SKM-1 (cell line): ENCODE measurements at regions not wholly inside any gene's neighbourhood (a gene's known extent, or its start where the extent isn't known, plus 50 kb on each side); places are given as distances from the start of the nearest gene placed in this dataset.

Experiments used
- DNase-seq: peaks from one replicate; lab custom pipeline; 2025; ENCODE audit not compliant: unreplicated experiment; lab: John Stamatoyannopoulos, UW

DNA sequence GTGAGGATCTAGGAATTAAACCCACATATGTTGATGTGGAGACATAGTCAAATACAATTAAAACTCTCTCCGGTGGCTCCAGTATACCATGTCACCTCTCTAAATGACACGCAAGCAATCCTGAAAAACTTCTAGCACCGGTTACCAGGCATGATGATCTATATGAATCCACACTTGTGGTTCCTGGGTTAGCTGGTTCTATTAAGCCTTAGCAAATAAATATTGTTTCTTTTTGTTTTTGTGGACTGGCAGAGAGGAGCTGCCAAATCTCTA, 104.8 kb downstream of the SEC61B start:
- DNase-seq = no peak

- DNase-seq = no peak
Observed at GRCh38 chr9:99327667-99328066, 105.6 kb downstream of the SEC61B start.

GRCh38 chr9:99335280-99335679, 113.2 kb downstream of the SEC61B start:
- DNase-seq = no peak

GRCh38 chr9:99336005-99336404, 113.9 kb downstream of the SEC61B start:
- no peak for DNase-seq

GRCh38 chr9:99336531-99336930, 114.4 kb downstream of the SEC61B start:
- no peak for DNase-seq

DNA sequence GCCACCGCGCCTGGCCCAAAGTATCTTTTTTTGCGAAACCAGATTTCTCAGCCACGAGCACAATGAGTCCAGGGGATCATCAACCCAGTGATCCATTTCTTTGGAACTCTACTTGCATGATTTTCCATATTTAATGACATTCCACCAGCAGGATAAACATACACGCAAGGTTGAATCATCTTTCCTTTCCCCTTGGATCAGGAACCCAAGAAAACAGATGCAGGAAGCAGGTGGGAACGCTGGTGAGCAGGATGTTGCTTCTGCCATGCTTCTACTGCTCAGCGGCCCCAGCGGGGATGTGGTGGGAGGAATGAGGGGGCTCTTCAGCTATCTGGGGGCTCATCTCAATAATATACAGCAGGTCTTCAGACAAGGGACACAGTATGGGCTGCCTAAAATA, 118.2 kb downstream of the SEC61B start:
- no peak for DNase-seq

DNA sequence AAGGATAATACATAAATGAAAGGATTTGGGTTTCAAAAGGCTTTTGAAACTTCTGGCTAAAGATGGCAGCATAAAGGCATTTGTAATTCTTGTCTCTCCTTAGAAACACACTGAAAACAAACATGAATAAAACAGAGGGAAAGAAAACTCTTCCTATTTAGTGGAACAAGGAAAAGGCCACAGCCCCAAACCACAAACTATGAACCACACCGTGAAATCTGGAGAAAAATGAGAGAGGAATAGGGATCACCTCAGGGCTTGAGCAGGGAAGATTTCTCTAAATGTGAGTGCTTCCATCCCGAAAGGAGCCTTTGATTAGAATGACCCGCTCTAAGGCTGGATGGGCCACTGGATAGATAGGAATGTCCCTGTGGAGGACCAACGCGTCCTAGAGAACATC, 119.6 kb downstream of the SEC61B start:
- DNase-seq = no peak

DNA sequence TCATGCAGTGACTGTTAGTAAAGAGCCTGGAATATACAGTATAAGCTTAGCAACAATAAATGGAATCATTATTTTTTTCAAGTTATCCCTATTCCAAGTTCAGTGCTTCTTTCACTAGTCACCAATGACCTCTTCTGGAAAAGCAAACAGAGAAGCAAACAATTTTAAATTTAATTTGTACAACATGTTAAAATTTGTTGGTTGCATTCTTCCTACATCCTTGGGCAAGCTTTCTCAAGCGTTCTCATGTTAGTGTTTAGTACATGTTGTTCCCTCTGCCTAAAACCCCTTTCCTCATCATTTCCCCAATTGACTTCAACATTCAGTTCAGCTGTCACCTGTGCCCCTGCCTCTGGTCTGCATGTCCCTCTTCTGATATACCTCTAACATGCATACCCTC, 123.4 kb downstream of the SEC61B start:
- DNase-seq = no peak

- no peak for DNase-seq
Observed at GRCh38 chr9:99345942-99346341, 123.9 kb downstream of the SEC61B start.

DNA sequence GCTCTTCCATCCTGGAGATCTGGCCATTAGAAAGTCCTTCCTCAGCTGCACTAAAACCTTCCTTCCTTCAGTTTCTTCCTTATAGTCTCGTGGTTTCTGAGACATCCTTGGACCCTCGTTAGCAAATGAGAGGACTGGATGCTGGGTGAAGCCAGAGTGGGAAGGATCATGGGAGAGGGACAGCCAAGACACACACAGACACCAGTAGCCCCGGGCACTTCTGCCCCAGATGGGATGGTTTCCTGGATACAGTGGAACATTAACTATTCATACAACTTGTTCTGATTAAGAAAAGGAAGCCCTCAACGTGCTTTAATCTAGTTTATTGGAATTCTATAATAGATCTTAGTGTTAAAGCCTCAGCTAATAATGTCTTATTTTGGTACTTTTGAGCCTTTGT, 125.5 kb downstream of the SEC61B start:
- no peak for DNase-seq

DNA sequence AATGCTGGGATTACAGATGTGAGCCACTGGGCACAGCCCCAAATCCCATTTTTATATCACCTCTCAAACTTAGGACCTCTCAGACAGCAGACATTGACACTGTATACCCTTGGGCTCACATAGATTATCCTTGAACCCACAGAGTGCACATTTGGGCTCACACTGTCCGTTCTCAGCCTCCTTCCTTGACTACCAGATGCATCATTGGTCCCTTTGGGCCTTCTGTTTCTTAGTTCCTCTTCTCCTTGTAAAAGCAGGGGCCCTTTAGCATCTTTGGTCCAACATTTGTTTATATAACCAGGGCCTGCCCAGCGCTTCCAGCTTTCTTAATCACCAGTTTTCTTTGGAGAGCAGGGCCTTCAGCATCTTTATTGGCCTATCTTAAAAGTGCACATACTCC, 126.2 kb downstream of the SEC61B start:
- no peak for DNase-seq

DNA sequence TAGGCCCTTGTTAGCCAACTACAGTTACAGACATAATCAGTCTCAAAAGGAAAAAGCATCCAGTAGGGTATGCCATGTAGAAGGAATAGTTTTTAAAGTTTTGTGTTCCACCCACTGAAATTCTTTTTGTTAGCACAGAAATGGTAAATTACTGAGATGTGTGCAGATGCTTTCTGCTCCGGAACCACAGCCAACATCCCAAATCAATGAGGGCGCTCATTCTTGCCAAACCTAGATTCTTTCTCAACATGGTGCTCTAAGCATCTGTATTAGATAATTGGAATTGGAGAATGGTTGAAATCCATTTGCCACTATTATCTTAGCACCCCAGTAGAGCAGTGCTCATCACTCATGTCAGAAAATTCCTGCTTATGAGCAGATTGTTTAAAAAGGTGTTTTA, 127.8 kb downstream of the SEC61B start:
- no peak for DNase-seq

- DNase-seq = no peak
Observed at GRCh38 chr9:99350461-99350860, 128.4 kb downstream of the SEC61B start.

DNA sequence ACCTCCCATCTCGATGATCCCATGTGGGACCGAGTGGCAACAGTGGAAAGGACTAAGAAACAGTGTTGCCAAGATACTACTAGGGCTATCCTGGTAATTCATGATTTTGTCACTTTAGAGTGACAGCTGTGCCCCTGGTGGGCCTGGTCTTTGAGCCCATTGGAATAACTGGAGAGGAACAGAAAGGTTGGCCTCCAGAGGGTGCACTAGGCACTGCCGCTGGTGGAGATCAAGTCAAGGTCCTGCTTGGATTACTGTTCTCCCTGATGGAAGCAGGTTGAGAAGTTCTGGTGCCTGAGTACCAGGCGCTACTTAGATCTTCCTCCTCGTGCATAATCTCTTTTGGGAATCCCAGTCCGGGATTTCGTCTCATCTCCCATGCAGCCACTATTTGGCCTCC, 129.6 kb downstream of the SEC61B start:
- no peak for DNase-seq

- DNase-seq = no peak
Observed at GRCh38 chr9:99352826-99353225, 130.7 kb downstream of the SEC61B start.

GRCh38 chr9:99353408-99353807, 131.3 kb downstream of the SEC61B start:
- no peak for DNase-seq

DNA sequence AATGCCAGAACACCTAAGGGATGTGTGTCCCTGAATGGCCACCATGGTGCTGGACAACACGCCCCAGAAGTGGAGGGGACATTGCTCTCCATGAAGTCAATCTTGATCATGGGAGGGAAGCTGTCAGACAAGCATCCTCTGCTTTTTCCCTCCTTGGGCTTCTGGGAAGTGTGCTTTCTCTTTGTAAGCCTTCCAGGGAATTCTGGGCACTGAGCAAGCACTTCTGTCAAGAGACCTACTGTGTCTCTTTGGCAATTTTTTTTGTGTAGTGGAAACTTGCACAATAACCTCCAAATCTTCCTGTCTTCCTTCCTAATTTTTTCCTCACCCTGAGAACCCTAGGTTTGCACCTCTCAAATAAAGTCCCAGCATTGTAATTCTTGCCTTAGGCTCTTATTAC, 132.0 kb downstream of the SEC61B start:
- no peak for DNase-seq

- no peak for DNase-seq
Observed at GRCh38 chr9:99356512-99356971, 134.5 kb downstream of the SEC61B start.

DNA sequence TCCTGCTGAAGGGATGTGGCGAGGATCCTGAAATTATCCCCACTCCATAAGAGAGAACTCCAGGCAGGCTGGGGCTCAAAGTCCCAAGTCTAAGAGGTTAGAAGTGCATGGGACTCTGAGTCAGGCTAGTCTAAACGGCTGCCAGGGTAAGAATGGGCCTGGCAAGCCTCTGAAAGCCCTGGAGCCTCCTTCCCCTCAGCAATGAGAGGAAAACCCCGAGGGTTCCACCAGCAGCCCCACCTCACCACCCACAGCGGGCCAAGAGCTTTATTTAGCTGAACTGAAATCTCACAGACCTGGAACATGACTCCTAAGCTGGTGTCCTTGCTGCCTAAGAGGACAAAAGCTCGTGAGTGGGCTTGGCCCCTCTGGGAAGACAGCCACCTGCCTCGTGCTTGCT, 135.5 kb downstream of the SEC61B start:
- no peak for DNase-seq

DNA sequence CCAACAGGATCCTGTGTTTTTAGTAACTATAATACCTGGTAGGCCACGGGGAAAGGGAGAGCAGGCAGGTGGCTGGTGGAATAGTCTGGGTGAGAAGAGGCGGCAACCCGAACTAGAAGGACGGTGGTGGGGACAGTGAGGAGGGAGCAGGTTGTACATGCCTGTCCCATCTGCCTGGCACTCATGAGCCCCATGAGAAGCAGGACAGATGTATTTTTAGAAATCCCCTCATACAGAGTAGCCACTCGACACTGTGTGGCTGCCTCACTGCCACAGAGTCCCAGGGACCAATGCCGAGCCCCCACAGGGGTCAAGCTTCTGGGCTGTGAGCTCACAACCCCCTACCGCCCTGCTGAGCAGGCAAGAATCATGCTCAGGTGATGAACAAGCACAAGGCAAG, 136.6 kb downstream of the SEC61B start:
- no peak for DNase-seq

- DNase-seq = no peak
Observed at GRCh38 chr9:99359336-99359735, 137.3 kb downstream of the SEC61B start.

- DNase-seq = no peak
Observed at GRCh38 chr9:99360026-99360425, 137.9 kb downstream of the SEC61B start.

DNA sequence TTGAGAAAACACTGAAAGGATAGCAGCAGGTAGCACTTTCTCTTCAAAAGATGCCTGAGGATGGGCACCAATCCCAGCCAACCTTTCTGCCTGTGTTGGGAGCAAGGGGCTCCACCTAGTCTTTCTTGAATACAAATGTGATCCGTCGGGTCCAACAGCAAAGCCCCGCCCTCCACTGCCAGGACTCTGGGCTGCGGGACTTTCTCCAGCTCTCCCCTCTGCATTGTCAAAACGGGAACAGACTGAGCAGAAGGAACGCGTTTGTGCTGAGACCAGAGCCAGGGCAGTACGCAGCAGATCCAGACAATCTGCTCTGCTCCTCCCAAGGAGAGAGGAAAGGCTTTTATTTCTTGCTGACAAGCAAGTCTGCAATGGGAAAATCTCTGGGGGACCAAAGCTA, 139.7 kb downstream of the SEC61B start:
- no peak for DNase-seq

DNA sequence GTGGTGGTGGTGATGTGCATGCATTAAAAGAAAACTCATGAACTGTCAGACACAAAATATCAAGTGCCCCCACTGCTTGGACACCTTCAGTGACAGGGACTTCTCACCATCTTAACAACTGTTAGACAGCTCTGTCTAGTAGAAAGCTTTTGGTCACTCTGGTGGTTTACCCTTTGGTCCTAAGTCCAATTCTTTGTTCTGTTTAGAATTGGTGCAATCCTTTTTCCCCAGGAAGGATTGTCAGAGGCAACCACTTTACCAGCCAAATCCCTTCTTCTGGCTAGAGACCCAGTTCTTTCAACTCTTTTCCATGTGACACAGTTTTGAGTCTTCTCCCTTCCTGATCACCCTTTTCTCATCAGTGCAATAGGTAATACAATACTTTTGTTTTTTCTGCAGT, 140.2 kb downstream of the SEC61B start:
- DNase-seq = no peak
